H9 (cell line): ENCODE measurements at regions not wholly inside any gene's neighbourhood (a gene's known extent, or its start where the extent isn't known, plus 50 kb on each side); places are given as distances from the start of the nearest gene placed in this dataset.

ENCODE experiments used
- DNase-seq: peaks from one replicate; pipeline ENCODE4 v3.0.0-alpha.2; 2017
- H2AFZ ChIP-seq: one replicate; pipeline ENCODE4 v1.6.1; 2013; ENCODE audit warnings: mild to moderate bottlenecking, low read length, control low read depth, moderate library complexity
- H2AK5ac ChIP-seq: 2 replicates; pipeline ENCODE4 v1.6.1; 2013; ENCODE audit warnings: low read length, control low read depth, mixed read lengths; ENCODE audit not compliant: insufficient read length
- H2BK120ac ChIP-seq: one replicate; pipeline ENCODE4 v1.6.1; 2013; ENCODE audit warnings: low read depth, mild to moderate bottlenecking, low read length, control low read depth, inconsistent platforms; ENCODE audit not compliant: poor library complexity, severe bottlenecking
- H2BK12ac ChIP-seq: 2 replicates; pipeline ENCODE4 v1.6.1; 2013; ENCODE audit warnings: low read length, control low read depth, mixed read lengths, low read depth; ENCODE audit not compliant: insufficient read length
- H2BK15ac ChIP-seq: 2 replicates; pipeline ENCODE4 v1.6.1; 2013; ENCODE audit warnings: low read depth, low read length, control low read depth
- H2BK20ac ChIP-seq: one replicate; pipeline ENCODE4 v1.6.1; 2013; ENCODE audit warnings: low read depth, mild to moderate bottlenecking, low read length, control low read depth, inconsistent platforms; ENCODE audit not compliant: poor library complexity, severe bottlenecking
- H2BK5ac ChIP-seq: 2 replicates; pipeline ENCODE4 v1.6.1; 2013; ENCODE audit warnings: low read length, control low read depth, mixed read lengths; ENCODE audit not compliant: insufficient read length
- H3K14ac ChIP-seq: 2 replicates; pipeline ENCODE4 v1.6.1; 2013; ENCODE audit warnings: low read length, control low read depth; ENCODE audit not compliant: insufficient read depth
- H3K18ac ChIP-seq: 2 replicates; pipeline ENCODE4 v1.6.1; 2013; ENCODE audit warnings: low read depth, mild to moderate bottlenecking, mixed read lengths, low read length, control low read depth; ENCODE audit not compliant: insufficient read length
- H3K23ac ChIP-seq: 2 replicates; pipeline ENCODE4 v1.6.1; 2013; ENCODE audit warnings: low read length, control low read depth, mixed read lengths, low read depth; ENCODE audit not compliant: insufficient read length
- H3K23me2 ChIP-seq: 2 replicates; pipeline ENCODE4 v1.6.1; 2013; ENCODE audit warnings: low read depth, mild to moderate bottlenecking, mixed read lengths, low read length, control low read depth; ENCODE audit not compliant: insufficient read length, poor library complexity, severe bottlenecking
- H3K27ac ChIP-seq: 2 replicates; pipeline ENCODE4 v1.5.1; 2013; ENCODE audit warnings: low read length, control low read depth, mixed read lengths, low read depth; ENCODE audit not compliant: insufficient read length
- H3K27me3 ChIP-seq: 2 replicates; pipeline ENCODE4 v1.6.1; 2013; ENCODE audit warnings: low read length, control low read depth, inconsistent platforms; ENCODE audit not compliant: insufficient read depth
- H3K4ac ChIP-seq: 2 replicates; pipeline ENCODE4 v1.6.1; 2013; ENCODE audit warnings: low read depth, mild to moderate bottlenecking, control low read depth, inconsistent platforms, low read length, moderate library complexity
- H3K4me1 ChIP-seq: 2 replicates; pipeline ENCODE4 v1.6.1; 2013; ENCODE audit warnings: low read length, control low read depth, inconsistent platforms; ENCODE audit not compliant: insufficient read depth
- H3K4me2 ChIP-seq: 2 replicates; pipeline ENCODE4 v1.6.1; 2013; ENCODE audit warnings: low read length, control low read depth, mixed read lengths; ENCODE audit not compliant: insufficient read length, insufficient read depth
- H3K56ac ChIP-seq: 2 replicates; pipeline ENCODE4 v1.6.1; 2013; ENCODE audit warnings: low read depth, mild to moderate bottlenecking, mixed read lengths, low read length, control low read depth; ENCODE audit not compliant: insufficient read length
- H3K79me1 ChIP-seq: 2 replicates; pipeline ENCODE4 v1.6.1; 2013; ENCODE audit warnings: low read depth, mild to moderate bottlenecking, moderate library complexity, low read length, control low read depth, inconsistent platforms; ENCODE audit not compliant: insufficient read depth, poor library complexity, severe bottlenecking
- H3K79me2 ChIP-seq: 2 replicates; pipeline ENCODE4 v1.6.1; 2013; ENCODE audit warnings: low read length, control low read depth, inconsistent platforms; ENCODE audit not compliant: insufficient read depth
- H3K9ac ChIP-seq: 2 replicates; pipeline ENCODE4 v1.6.1; 2013; ENCODE audit warnings: low read length, control low read depth, mixed read lengths; ENCODE audit not compliant: insufficient read length; ENCODE audit errors: extremely low read depth
- H3K9me3 ChIP-seq: one replicate; pipeline ENCODE4 v1.6.1; 2013; ENCODE audit warnings: low read depth, low read length, inconsistent platforms; ENCODE audit not compliant: control insufficient read depth
- H3T11ph ChIP-seq: one replicate; pipeline ENCODE4 v1.6.1; 2013; ENCODE audit warnings: mild to moderate bottlenecking, low read length, control low read depth, inconsistent platforms
- H4K20me1 ChIP-seq: one replicate; pipeline ENCODE4 v1.6.1; 2013; ENCODE audit not compliant: control insufficient read depth, insufficient read length, insufficient read depth
- H4K5ac ChIP-seq: 2 replicates; pipeline ENCODE4 v1.6.1; 2013; ENCODE audit warnings: low read depth, mild to moderate bottlenecking, mixed read lengths, low read length, control low read depth; ENCODE audit not compliant: insufficient read length
- H4K8ac ChIP-seq: replicated peaks from 2 replicates; pipeline ENCODE4 v1.6.1; 2013; ENCODE audit warnings: low read length, control low read depth, mixed read lengths, low read depth; ENCODE audit not compliant: insufficient read length
- H4K91ac ChIP-seq: 2 replicates; pipeline ENCODE4 v1.6.1; 2013; ENCODE audit warnings: low read depth, mild to moderate bottlenecking, moderate library complexity, mixed read lengths, low read length, control low read depth; ENCODE audit not compliant: insufficient read length
- H3K27ac Mint-ChIP-seq, 3 experiments: 2 replicates in 2 of 3; 3 replicates in 1 of 3; pipeline ENCODE4 v1.8.0; 2020 to 2021; ENCODE audit warnings: mixed read lengths in 3 of 3, mild to moderate bottlenecking in 1 of 3, moderate library complexity in 1 of 3
- H3K27me3 Mint-ChIP-seq: 2 replicates; pipeline ENCODE4 v1.8.0; 2021; ENCODE audit warnings: low read depth, mild to moderate bottlenecking, moderate library complexity, mixed read lengths
- H3K36me3 Mint-ChIP-seq, 3 experiments: 2 replicates in 2 of 3; 3 replicates in 1 of 3; pipeline ENCODE4 v1.8.0; 2020 to 2021; ENCODE audit warnings: low read depth in 3 of 3, mixed read lengths in 3 of 3; ENCODE audit not compliant: insufficient read depth in 1 of 3
- H3K4me1 Mint-ChIP-seq, 2 experiments: 2 replicates each; pipeline ENCODE4 v1.8.0; 2020; ENCODE audit warnings: mixed read lengths in 2 of 2
- H3K4me3 Mint-ChIP-seq, 2 experiments: 2 replicates in 1 of 2; 3 replicates in 1 of 2; pipeline ENCODE4 v1.8.0; 2020 to 2021; ENCODE audit warnings: mild to moderate bottlenecking in 2 of 2, mixed read lengths in 2 of 2, moderate library complexity in 1 of 2
- H3K9me3 Mint-ChIP-seq, 2 experiments: 2 replicates in 1 of 2; 3 replicates in 1 of 2; pipeline ENCODE4 v1.8.0; 2020; ENCODE audit warnings: mild to moderate bottlenecking in 2 of 2, mixed read lengths in 2 of 2, moderate library complexity in 1 of 2
- CTCF ChIP-seq: fragments of 200-600 bp; sonication (generic); conservative IDR thresholded peaks from 3 replicates; pipeline ENCODE4 v1.8.0; 2021; ENCODE audit warnings: antibody characterized with exemption, mild to moderate bottlenecking
- WGBS: extraction: QIAGEN DNeasy Blood & Tissue Kit; methylation state at CpG from one replicate; pipeline ENCODE4 v1.1.7; 2013; ENCODE audit warnings: missing lambda C conversion rate, low lambda C conversion rate, mixed read lengths; ENCODE audit not compliant: insufficient read length; ENCODE audit errors: extremely low coverage; 5-methylcytosine and 5-hydroxymethylcytosine counted together

- H3K79me2 ChIP-seq, result no peaks in the 10 kb centered on the region
- no peak overlapping the region for H2AK5ac ChIP-seq
- no peak overlapping the region for H3K4ac ChIP-seq
- no peak overlapping the region for H3K18ac ChIP-seq
- no peaks in the 10 kb centered on the region for H4K20me1 ChIP-seq
- no peak overlapping the region for H3K23ac ChIP-seq
- Mint-ChIP-seq H3K36me3 (peaks cover 0 to 4% (median 0%) of the 10 kb centered on the region in 3 experiments; a peak in 2 of 7 replicates), H3K27me3 (no peaks in the 10 kb centered on the region), H3K9me3 (peaks cover 0 to 4% of the 10 kb centered on the region in 2 experiments; a peak in 1 of 5 replicates), H3K4me3 (no peak overlapping the region), H3K27ac (no peak overlapping the region), H3K4me1 (peaks cover 16 to 23% of the 10 kb centered on the region in 2 experiments)
- H3K27ac ChIP-seq, result no peak overlapping the region
- H3K23me2 ChIP-seq, result no peaks in the 10 kb centered on the region
- no peak overlapping the region for H3T11ph ChIP-seq
- H3K56ac ChIP-seq, result no peak overlapping the region
- H2BK5ac ChIP-seq, result no peak overlapping the region
- no peak overlapping the region for H2BK120ac ChIP-seq
- H4K8ac ChIP-seq, result no peak overlapping the region
- H2BK20ac ChIP-seq, result no peak overlapping the region
- no peaks in the 10 kb centered on the region for H3K9me3 ChIP-seq
- no peak overlapping the region for H3K9ac ChIP-seq
- no CpG with 5 or more reads among the region's 1 CpG for WGBS
- DNase-seq, result no peak
- H2BK15ac ChIP-seq, result no peak overlapping the region
- H4K91ac ChIP-seq, result no peak overlapping the region
- H2AFZ ChIP-seq, result no peak overlapping the region
- no peaks in the 10 kb centered on the region for H3K27me3 ChIP-seq
- H3K14ac ChIP-seq, result no peak overlapping the region
- no peak for TF ChIP-seq CTCF
- H3K4me2 ChIP-seq, result no peak overlapping the region
- no peak overlapping the region for H4K5ac ChIP-seq
- no peak overlapping the region for H2BK12ac ChIP-seq
- H3K79me1 ChIP-seq, result no peaks in the 10 kb centered on the region
- peaks cover 2% of the 10 kb centered on the region; the same call in 1 of the 2 replicates for H3K4me1 ChIP-seq
Measured at GRCh38 chr9:71253011-71253410, 131.6 kb upstream of the TRPM3 start.
